SK-N-MC (cell line): ENCODE measurements at regions not wholly inside any gene's neighbourhood (a gene's known extent, or its start where the extent isn't known, plus 50 kb on each side); places are given as distances from the start of the nearest gene placed in this dataset.

Experiments
- EZH2 ChIP-seq: fragments of 200-600 bp; sonication (generic); IDR thresholded peaks from one replicate; pipeline ENCODE4 v1.6.1; 2017; ENCODE audit warnings: antibody characterized with exemption
- FOXP2 ChIP-seq: optimal IDR thresholded peaks from 2 replicates; pipeline ENCODE3; 2011; ENCODE audit warnings: mild to moderate bottlenecking, moderate library complexity; ENCODE audit not compliant: insufficient read depth; ENCODE audit errors: extremely low read length, control extremely low read depth
- POLR2AphosphoS5 ChIP-seq: IDR thresholded peaks from 2 replicates; pipeline ENCODE4 v1.6.1; 2012; ENCODE audit warnings: mild to moderate bottlenecking, low read depth, low read length, borderline replicate concordance

- TF ChIP-seq EZH2 (no peak), POLR2AphosphoS5 (no peak), FOXP2 (no peak)
These were observed 141.9 kb upstream of the LRRC7 start for GRCh38 chr1:69425871-69426270.
